ENCODE measurements at regions not wholly inside any gene's neighbourhood (a gene's known extent, or its start where the extent isn't known, plus 50 kb on each side); places are given as distances from the start of the nearest gene placed in this dataset.

DNA sequence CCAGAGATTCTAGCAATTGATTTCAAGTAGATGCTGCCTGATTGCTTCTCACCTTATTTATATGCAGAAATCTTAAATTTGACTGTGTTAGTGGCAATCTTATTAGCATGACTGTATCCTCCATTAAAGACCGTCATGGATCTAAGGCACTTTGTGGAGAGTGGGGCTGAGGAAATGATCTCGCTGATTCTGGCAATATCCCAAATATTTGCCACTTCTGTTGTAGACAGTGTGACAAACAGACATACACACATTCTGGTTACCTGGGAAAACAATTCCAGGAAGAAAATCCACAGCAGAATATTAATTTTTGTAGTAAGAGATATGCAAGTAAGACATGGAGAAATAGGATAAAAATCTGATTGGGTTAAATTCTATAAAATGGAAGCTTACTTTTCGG lies 269.0 kb upstream of the G2E3 start:
- Histone ChIP-seq H2BK15ac (ENCODE audit: low read depth, low read length) (no peak overlapping the region), H2BK12ac (ENCODE audit: insufficient read length, low read depth, low read length) (no peak overlapping the region), H3K4ac (ENCODE audit: low read depth, low read length) (no peak overlapping the region), H4K8ac (replicated peaks; ENCODE audit: insufficient read length, low read depth, low read length) (no peak overlapping the region), H2AK5ac (ENCODE audit: insufficient read length, low read length) (no peak overlapping the region), H3K56ac (ENCODE audit: insufficient read length, low read depth, low read length) (no peak overlapping the region), H3K23ac (ENCODE audit: insufficient read length, low read depth, low read length) (no peak overlapping the region), H4K5ac (ENCODE audit: insufficient read length, low read depth, low read length) (no peak overlapping the region), H3K79me1 (ENCODE audit: insufficient read depth, low read depth, low read length, poor library complexity, severe bottlenecking) (no peaks in the 10 kb centered on the region), H3K23me2 (ENCODE audit: insufficient read length, low read depth, low read length, poor library complexity, severe bottlenecking) (no peaks in the 10 kb centered on the region), H3K9ac (ENCODE audit: extremely low read depth, insufficient read length, low read length) (no peak overlapping the region), H3K4me2 (ENCODE audit: insufficient read depth, insufficient read length, low read length) (no peak overlapping the region), H4K91ac (ENCODE audit: insufficient read length, low read depth, low read length) (no peak overlapping the region), H3K4me1 (ENCODE audit: insufficient read depth, low read length) (no peaks in the 10 kb centered on the region), H3K9me3 (ENCODE audit: control insufficient read depth, low read depth, low read length) (no peaks in the 10 kb centered on the region), H2BK5ac (ENCODE audit: insufficient read length, low read length) (no peak overlapping the region), H3T11ph (ENCODE audit: low read length) (no peak overlapping the region), H3K27me3 (ENCODE audit: insufficient read depth, low read length) (no peaks in the 10 kb centered on the region), H3K14ac (ENCODE audit: insufficient read depth, low read length) (no peak overlapping the region), H3K18ac (ENCODE audit: insufficient read length, low read depth, low read length) (no peak overlapping the region), H4K20me1 (ENCODE audit: control insufficient read depth, insufficient read depth, insufficient read length) (no peaks in the 10 kb centered on the region), H2AFZ (ENCODE audit: low read length) (no peak overlapping the region), H3K27ac (ENCODE audit: insufficient read length, low read depth, low read length) (no peak overlapping the region), H2BK20ac (ENCODE audit: low read depth, low read length, poor library complexity, severe bottlenecking) (no peak overlapping the region), H2BK120ac (ENCODE audit: low read depth, low read length, poor library complexity, severe bottlenecking) (no peak overlapping the region), H3K79me2 (ENCODE audit: insufficient read depth, low read length) (no peaks in the 10 kb centered on the region)
- WGBS (ENCODE audit: extremely low coverage, insufficient read length, low lambda C conversion rate), result no CpG with 5 or more reads among the region's 3 CpGs
- Mint-ChIP-seq H3K4me3 (no peak overlapping the region), H3K27ac (no peak overlapping the region), H3K36me3 (ENCODE audit: insufficient read depth in 1 of 3, low read depth in 3 of 3) (no peaks in the 10 kb centered on the region), H3K4me1 (peaks cover 3% of the 10 kb centered on the region in 2 experiments; a peak in 3 of 4 replicates), H3K9me3 (no peaks in the 10 kb centered on the region), H3K27me3 (ENCODE audit: low read depth) (no peaks in the 10 kb centered on the region)
- no peak for DNase-seq
- TF ChIP-seq, protein P1, sequence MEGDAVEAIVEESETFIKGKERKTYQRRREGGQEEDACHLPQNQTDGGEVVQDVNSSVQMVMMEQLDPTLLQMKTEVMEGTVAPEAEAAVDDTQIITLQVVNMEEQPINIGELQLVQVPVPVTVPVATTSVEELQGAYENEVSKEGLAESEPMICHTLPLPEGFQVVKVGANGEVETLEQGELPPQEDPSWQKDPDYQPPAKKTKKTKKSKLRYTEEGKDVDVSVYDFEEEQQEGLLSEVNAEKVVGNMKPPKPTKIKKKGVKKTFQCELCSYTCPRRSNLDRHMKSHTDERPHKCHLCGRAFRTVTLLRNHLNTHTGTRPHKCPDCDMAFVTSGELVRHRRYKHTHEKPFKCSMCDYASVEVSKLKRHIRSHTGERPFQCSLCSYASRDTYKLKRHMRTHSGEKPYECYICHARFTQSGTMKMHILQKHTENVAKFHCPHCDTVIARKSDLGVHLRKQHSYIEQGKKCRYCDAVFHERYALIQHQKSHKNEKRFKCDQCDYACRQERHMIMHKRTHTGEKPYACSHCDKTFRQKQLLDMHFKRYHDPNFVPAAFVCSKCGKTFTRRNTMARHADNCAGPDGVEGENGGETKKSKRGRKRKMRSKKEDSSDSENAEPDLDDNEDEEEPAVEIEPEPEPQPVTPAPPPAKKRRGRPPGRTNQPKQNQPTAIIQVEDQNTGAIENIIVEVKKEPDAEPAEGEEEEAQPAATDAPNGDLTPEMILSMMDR (conservative IDR thresholded peaks at IDR 0.05), result no peak

Data from H9 (cell line).